Neural progenitor cell (in vitro differentiated cells): ENCODE measurements at regions not wholly inside any gene's neighbourhood (a gene's known extent, or its start where the extent isn't known, plus 50 kb on each side); places are given as distances from the start of the nearest gene placed in this dataset.

Experiments
- EZH2 ChIP-seq: fragments of 200-600 bp; sonication (generic); IDR thresholded peaks from 2 replicates; pipeline ENCODE4 v1.6.1; 2017; ENCODE audit warnings: antibody characterized with exemption, mild to moderate bottlenecking, moderate library complexity
- EZH2phosphoT487 ChIP-seq: fragments of 200-600 bp; sonication (generic); IDR thresholded peaks from 2 replicates; pipeline ENCODE4 v1.6.1; 2017; ENCODE audit warnings: antibody characterized with exemption
- TF ChIP-seq, protein P1 (sequence below): fragments of 200-600 bp; sonication (generic); IDR thresholded peaks from 2 replicates; pipeline ENCODE4 v1.5.1; 2017; ENCODE audit warnings: antibody characterized with exemption, mild to moderate bottlenecking

GRCh38 chr13:50437252-50437651 is 406.2 kb downstream of the DLEU7 start:
- TF ChIP-seq EZH2phosphoT487: no peak
- TF ChIP-seq, protein P1, sequence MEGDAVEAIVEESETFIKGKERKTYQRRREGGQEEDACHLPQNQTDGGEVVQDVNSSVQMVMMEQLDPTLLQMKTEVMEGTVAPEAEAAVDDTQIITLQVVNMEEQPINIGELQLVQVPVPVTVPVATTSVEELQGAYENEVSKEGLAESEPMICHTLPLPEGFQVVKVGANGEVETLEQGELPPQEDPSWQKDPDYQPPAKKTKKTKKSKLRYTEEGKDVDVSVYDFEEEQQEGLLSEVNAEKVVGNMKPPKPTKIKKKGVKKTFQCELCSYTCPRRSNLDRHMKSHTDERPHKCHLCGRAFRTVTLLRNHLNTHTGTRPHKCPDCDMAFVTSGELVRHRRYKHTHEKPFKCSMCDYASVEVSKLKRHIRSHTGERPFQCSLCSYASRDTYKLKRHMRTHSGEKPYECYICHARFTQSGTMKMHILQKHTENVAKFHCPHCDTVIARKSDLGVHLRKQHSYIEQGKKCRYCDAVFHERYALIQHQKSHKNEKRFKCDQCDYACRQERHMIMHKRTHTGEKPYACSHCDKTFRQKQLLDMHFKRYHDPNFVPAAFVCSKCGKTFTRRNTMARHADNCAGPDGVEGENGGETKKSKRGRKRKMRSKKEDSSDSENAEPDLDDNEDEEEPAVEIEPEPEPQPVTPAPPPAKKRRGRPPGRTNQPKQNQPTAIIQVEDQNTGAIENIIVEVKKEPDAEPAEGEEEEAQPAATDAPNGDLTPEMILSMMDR: no peak
- TF ChIP-seq EZH2: no peak
